ENCODE measurements at regions not wholly inside any gene's neighbourhood (a gene's known extent, or its start where the extent isn't known, plus 50 kb on each side); places are given as distances from the start of the nearest gene placed in this dataset.

- TF ChIP-seq GLIS3 (CRISPR knock-in tag; IDR thresholded peaks at IDR 0.05) (no peak), ZNF565 (CRISPR knock-in tag; conservative IDR thresholded peaks at IDR 0.05; ENCODE audit: low read depth) (no peak)
These were observed 349.8 kb downstream of the TMEM121 start for GRCh38 chr14:105876158-105876557.
